Caco-2 (cell line): ENCODE measurements at regions not wholly inside any gene's neighbourhood (a gene's known extent, or its start where the extent isn't known, plus 50 kb on each side); places are given as distances from the start of the nearest gene placed in this dataset.

Source experiments
- BruUV-seq: library from RNA; stranded (reverse); fragments of 400-500 nt; replicated peaks from 2 replicates; lab custom pipeline; 2021; lab: Mats Ljungman, UMichigan
- CTCF ChIA-PET: fragments of 300-600 bp; sonication (Branson Sonifier 250); formaldehyde crosslinking; loops from one replicate; lab custom pipeline; 2022; ENCODE audit warnings: antibody characterized with exemption; lab: Charles Lee
- POLR2A ChIA-PET: fragments of 300-600 bp; sonication (Branson Sonifier 250); formaldehyde crosslinking; loops from one replicate; lab custom pipeline; 2022; ENCODE audit warnings: antibody characterized with exemption; lab: Charles Lee
- DNase-seq, 2 experiments: peaks; one replicate each; pipeline versions ENCODE4 v3.0.0 to v3.0.0-alpha.2; 2020 to 2022
- H3K27me3 ChIP-seq: replicated peaks from 2 replicates; pipeline ENCODE4 v1.6.0; 2011; ENCODE audit warnings: low read length; ENCODE audit not compliant: control insufficient read depth, insufficient read depth
- H3K36me3 ChIP-seq: 2 replicates; pipeline ENCODE4 v1.5.1; 2011; ENCODE audit warnings: low read length; ENCODE audit not compliant: control insufficient read depth, insufficient read depth
- H3K4me1 ChIP-seq: fragments of 250-450 bp; sonication (Bioruptor Pico); 2 replicates; pipeline ENCODE4 v1.5.1; 2020; ENCODE audit warnings: mild to moderate bottlenecking
- H3K4me3 ChIP-seq: 2 replicates; pipeline ENCODE4 v1.5.1; 2011; ENCODE audit warnings: low read depth, mild to moderate bottlenecking, control low read depth, low read length
- H3K9me3 ChIP-seq: fragments of 250-450 bp; sonication (Bioruptor Pico); 2 replicates; pipeline ENCODE4 v1.5.1; 2020; ENCODE audit warnings: mild to moderate bottlenecking, moderate library complexity
- H3K27ac Mint-ChIP-seq: one replicate; pipeline ENCODE4 v1.8.0; 2022; ENCODE audit warnings: mixed read lengths; ENCODE audit not compliant: unreplicated experiment
- H3K27me3 Mint-ChIP-seq: one replicate; pipeline ENCODE4 v1.8.0; 2022; ENCODE audit warnings: mixed read lengths; ENCODE audit not compliant: insufficient read depth, unreplicated experiment
- H3K36me3 Mint-ChIP-seq: one replicate; pipeline ENCODE4 v1.8.0; 2022; ENCODE audit warnings: mild to moderate bottlenecking, mixed read lengths; ENCODE audit not compliant: insufficient read depth, unreplicated experiment
- H3K4me1 Mint-ChIP-seq: one replicate; pipeline ENCODE4 v1.8.0; 2022; ENCODE audit warnings: low read depth, mixed read lengths; ENCODE audit not compliant: unreplicated experiment
- H3K4me3 Mint-ChIP-seq: one replicate; pipeline ENCODE4 v1.8.0; 2022; ENCODE audit warnings: mild to moderate bottlenecking, moderate library complexity, mixed read lengths; ENCODE audit not compliant: unreplicated experiment
- H3K9me3 Mint-ChIP-seq: one replicate; pipeline ENCODE4 v1.8.0; 2022; ENCODE audit warnings: mixed read lengths; ENCODE audit not compliant: unreplicated experiment
- intact Hi-C: fragments of 100-400 bp; cut with micrococcal nuclease; formaldehyde crosslinking; loops from one replicate; pipeline ENCODE4 v1.10.0; 2022; ENCODE audit not compliant: unreplicated experiment
- TF ChIP-seq, protein P1 (sequence below), 2 experiments: fragments of 200-600 bp in 1 of 2; IDR thresholded peaks; 1 replicate in 1 of 2; 2 replicates in 1 of 2; pipeline versions ENCODE4 v1.5.1 to v1.8.0; 2011 to 2022; ENCODE audit warnings: antibody characterized with exemption in 1 of 2, control low read depth in 1 of 2, inconsistent platforms in 1 of 2, low read depth in 1 of 2, low read length in 1 of 2, mild to moderate bottlenecking in 1 of 2, moderate library complexity in 1 of 2; ENCODE audit not compliant: insufficient read depth in 1 of 2, severe bottlenecking in 1 of 2, unreplicated experiment in 1 of 2

DNA sequence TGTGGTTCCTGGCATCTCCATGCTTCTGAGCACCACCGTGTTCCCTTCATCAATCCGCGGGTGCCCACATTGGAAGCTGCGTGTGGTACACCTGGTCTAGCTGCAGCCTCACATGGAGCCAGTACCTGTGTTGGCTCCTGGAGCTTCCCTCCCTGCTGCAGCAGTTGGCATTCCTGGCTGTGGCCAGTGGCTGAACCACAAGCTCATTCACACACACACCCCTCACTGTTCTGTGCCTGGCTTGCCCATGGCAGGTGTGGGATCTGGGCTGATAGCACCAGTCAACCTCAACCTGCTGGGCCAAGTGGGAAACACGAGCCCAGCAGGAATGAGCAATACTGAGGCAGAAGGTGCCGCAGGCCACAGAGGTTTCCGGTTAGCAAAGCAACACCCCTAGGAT is 256.2 kb upstream of the LRFN5 start:
- Histone ChIP-seq H3K9me3 (no peaks in the 10 kb centered on the region), H3K36me3 (no peaks in the 10 kb centered on the region), H3K27me3 (no peaks in the 10 kb centered on the region), H3K4me1 (no peaks in the 10 kb centered on the region), H3K4me3 (no peak overlapping the region)
- no peaks in the 10 kb centered on the region for H3K9me3 Mint-ChIP-seq
- intact Hi-C loops = no loop called here
- ChIA-PET CTCF (no interaction called here), POLR2A (no interaction called here)
- no peak overlapping the region for H3K4me3 Mint-ChIP-seq
- DNase-seq = no peak
- no peaks in the 10 kb centered on the region for H3K27me3 Mint-ChIP-seq
- no TSS peak for BruUV-seq
- H3K4me1 Mint-ChIP-seq = no peaks in the 10 kb centered on the region
- no peaks in the 10 kb centered on the region for H3K36me3 Mint-ChIP-seq
- TF ChIP-seq, protein P1, sequence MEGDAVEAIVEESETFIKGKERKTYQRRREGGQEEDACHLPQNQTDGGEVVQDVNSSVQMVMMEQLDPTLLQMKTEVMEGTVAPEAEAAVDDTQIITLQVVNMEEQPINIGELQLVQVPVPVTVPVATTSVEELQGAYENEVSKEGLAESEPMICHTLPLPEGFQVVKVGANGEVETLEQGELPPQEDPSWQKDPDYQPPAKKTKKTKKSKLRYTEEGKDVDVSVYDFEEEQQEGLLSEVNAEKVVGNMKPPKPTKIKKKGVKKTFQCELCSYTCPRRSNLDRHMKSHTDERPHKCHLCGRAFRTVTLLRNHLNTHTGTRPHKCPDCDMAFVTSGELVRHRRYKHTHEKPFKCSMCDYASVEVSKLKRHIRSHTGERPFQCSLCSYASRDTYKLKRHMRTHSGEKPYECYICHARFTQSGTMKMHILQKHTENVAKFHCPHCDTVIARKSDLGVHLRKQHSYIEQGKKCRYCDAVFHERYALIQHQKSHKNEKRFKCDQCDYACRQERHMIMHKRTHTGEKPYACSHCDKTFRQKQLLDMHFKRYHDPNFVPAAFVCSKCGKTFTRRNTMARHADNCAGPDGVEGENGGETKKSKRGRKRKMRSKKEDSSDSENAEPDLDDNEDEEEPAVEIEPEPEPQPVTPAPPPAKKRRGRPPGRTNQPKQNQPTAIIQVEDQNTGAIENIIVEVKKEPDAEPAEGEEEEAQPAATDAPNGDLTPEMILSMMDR (IDR thresholded peaks at IDR 0.05; ENCODE audit: insufficient read depth in 1 of 2, low read depth in 1 of 2, low read length in 1 of 2, severe bottlenecking in 1 of 2, unreplicated experiment in 1 of 2) = no peak
- H3K27ac Mint-ChIP-seq = no peak overlapping the region

DNA sequence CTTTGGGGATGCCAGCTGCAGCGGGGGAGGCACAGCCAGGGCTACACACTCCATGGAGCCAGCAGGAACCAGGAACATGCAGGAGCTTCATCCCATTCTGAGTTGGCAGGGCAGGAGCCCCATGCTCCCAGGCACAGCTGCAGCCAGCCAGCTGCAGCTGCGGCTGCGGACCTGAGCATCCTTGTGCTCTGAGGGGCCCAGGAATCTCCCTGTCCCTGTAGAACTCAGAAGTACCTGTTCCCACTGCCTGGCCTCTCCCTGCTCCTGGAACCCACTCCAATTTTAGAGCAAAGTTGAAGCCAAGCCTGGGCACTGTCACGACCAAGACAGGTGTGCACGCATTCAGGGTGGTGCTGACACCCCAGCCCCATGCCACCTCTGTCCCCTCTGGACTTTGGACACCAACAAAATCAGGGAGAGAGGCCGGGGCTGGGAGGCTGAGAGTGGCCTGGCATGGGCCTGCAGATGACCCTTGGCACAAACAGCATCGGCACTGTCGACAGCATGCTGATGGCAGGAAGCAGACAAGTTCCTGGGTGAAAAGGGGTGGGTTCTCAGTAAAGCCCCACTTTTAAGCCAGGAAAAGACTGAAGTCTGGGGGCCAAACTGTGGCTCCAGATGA is 257.3 kb upstream of the LRFN5 start:
- CTCF ChIA-PET = no interaction called here
- TF ChIP-seq, protein P1 (IDR thresholded peaks at IDR 0.05; ENCODE audit: insufficient read depth in 1 of 2, low read depth in 1 of 2, low read length in 1 of 2, severe bottlenecking in 1 of 2, unreplicated experiment in 1 of 2) = no peak
- POLR2A ChIA-PET = no interaction called here

DNA sequence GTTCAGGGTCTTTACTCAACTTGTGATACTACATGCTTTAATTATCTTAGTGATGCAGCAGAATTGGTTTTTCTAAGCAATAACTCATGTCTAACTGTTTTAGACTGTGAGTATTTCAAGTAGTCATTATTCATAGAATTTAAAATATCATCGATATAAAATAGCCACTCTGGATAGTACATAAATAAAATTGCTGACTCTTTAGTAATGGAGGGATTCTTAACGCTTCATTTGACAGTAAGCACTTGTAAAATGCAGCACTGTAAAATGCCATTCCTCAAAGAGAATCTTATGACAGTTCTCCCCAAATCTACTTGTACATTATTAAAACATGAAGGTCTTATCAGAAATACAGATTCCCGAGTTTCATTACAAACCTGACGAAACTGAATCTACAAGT is 262.8 kb upstream of the LRFN5 start:
- H3K4me1 ChIP-seq = no peaks in the 10 kb centered on the region
- no peak overlapping the region for H3K4me3 ChIP-seq
- Mint-ChIP-seq H3K4me1 (no peaks in the 10 kb centered on the region), H3K27me3 (no peaks in the 10 kb centered on the region), H3K36me3 (no peaks in the 10 kb centered on the region), H3K27ac (no peak overlapping the region), H3K9me3 (no peaks in the 10 kb centered on the region), H3K4me3 (no peak overlapping the region)
- H3K9me3 ChIP-seq = no peaks in the 10 kb centered on the region
- intact Hi-C loops = no loop called here
- no peaks in the 10 kb centered on the region for H3K36me3 ChIP-seq
- no TSS peak for BruUV-seq
- ChIA-PET CTCF (interaction anchor here (0.7 kb wide), 1 partner anchor 493 kb away, joined by 4 read pairs; no protein-coding TSS in a partner anchor), POLR2A (no interaction called here)
- H3K27me3 ChIP-seq = no peaks in the 10 kb centered on the region
- TF ChIP-seq, protein P1 (IDR thresholded peaks at IDR 0.05; ENCODE audit: insufficient read depth in 1 of 2, low read depth in 1 of 2, low read length in 1 of 2, severe bottlenecking in 1 of 2, unreplicated experiment in 1 of 2) = no peak
- no peak for DNase-seq

More for the DNA sequence above, 257.3 kb upstream of the LRFN5 start:
- Mint-ChIP-seq H3K9me3 (no peaks in the 10 kb centered on the region), H3K4me3 (no peak overlapping the region), H3K36me3 (no peaks in the 10 kb centered on the region), H3K27ac (no peak overlapping the region), H3K4me1 (no peaks in the 10 kb centered on the region), H3K27me3 (no peaks in the 10 kb centered on the region)
- intact Hi-C loops = no loop called here
- BruUV-seq = no TSS peak
- H3K4me3 ChIP-seq = no peak overlapping the region
- H3K36me3 ChIP-seq = no peaks in the 10 kb centered on the region
- no peaks in the 10 kb centered on the region for H3K27me3 ChIP-seq
- DNase-seq = no peak
- H3K9me3 ChIP-seq = no peaks in the 10 kb centered on the region
- no peaks in the 10 kb centered on the region for H3K4me1 ChIP-seq
